IMR-90 (cell line): ENCODE measurements at regions not wholly inside any gene's neighbourhood (a gene's known extent, or its start where the extent isn't known, plus 50 kb on each side); places are given as distances from the start of the nearest gene placed in this dataset.

Experiments used
- ATAC-seq: fragments of 200-7000 bp; cut with Tn5 transposase; 2 replicates; pipeline ENCODE4 v1.9.1; 2020; ENCODE audit warnings: low read depth, mild to moderate bottlenecking, moderate library complexity
- BruUV-seq: library from RNA; stranded (reverse); fragments of 400-500 nt; replicated peaks from 2 replicates; lab custom pipeline; 2021; lab: Mats Ljungman, UMichigan
- CTCF ChIA-PET: fragments of 300-600 bp; formaldehyde crosslinking; extraction: SDS; loops from one replicate; lab custom pipeline; 2021; ENCODE audit warnings: antibody characterized with exemption; lab: Yijun Ruan, JAX
- POLR2A ChIA-PET: fragments of 300-600 bp; sonication (Branson Sonifier 250); formaldehyde crosslinking; loops from one replicate; lab custom pipeline; 2022; ENCODE audit warnings: antibody characterized with exemption; ENCODE audit not compliant: unreplicated experiment; lab: Charles Lee
- DNase-seq: peaks from one replicate; pipeline ENCODE4 v3.0.0; 2013
- H2AFZ ChIP-seq: replicated peaks from 2 replicates; pipeline ENCODE3; 2013; ENCODE audit warnings: low read length, mild to moderate bottlenecking; ENCODE audit not compliant: poor library complexity
- H2AK5ac ChIP-seq: 2 replicates; pipeline ENCODE4 v1.6.1; 2013; ENCODE audit warnings: low read depth, low read length, inconsistent platforms
- H2AK9ac ChIP-seq: replicated peaks from 2 replicates; pipeline ENCODE3; 2013; ENCODE audit warnings: mild to moderate bottlenecking, low read depth, low read length, moderate library complexity; ENCODE audit not compliant: poor library complexity
- H2BK120ac ChIP-seq: 2 replicates; pipeline ENCODE4 v1.6.1; 2013; ENCODE audit warnings: low read depth, low read length, inconsistent platforms
- H2BK15ac ChIP-seq: 3 replicates; pipeline ENCODE4 v1.6.1; 2013; ENCODE audit warnings: low read depth, low read length, inconsistent platforms
- H2BK20ac ChIP-seq: 2 replicates; pipeline ENCODE4 v1.6.1; 2013; ENCODE audit warnings: low read depth, mild to moderate bottlenecking, inconsistent platforms, low read length, moderate library complexity
- H2BK5ac ChIP-seq: 2 replicates; pipeline ENCODE4 v1.6.1; 2013; ENCODE audit warnings: mild to moderate bottlenecking, low read depth, low read length, inconsistent platforms; ENCODE audit not compliant: poor library complexity, severe bottlenecking
- H3K14ac ChIP-seq: replicated peaks from 2 replicates; pipeline ENCODE4 v1.6.1; 2013; ENCODE audit warnings: low read depth, low read length, inconsistent platforms
- H3K18ac ChIP-seq: 2 replicates; pipeline ENCODE4 v1.6.1; 2013; ENCODE audit warnings: low read depth, low read length, control low read depth
- H3K23ac ChIP-seq: 2 replicates; pipeline ENCODE4 v1.6.1; 2013; ENCODE audit warnings: low read depth, low read length, inconsistent platforms
- H3K27ac ChIP-seq: 2 replicates; pipeline ENCODE4 v1.5.1; 2013; ENCODE audit warnings: mild to moderate bottlenecking, control low read depth, low read length; ENCODE audit not compliant: insufficient read depth
- H3K27me3 ChIP-seq: 2 replicates; pipeline ENCODE4 v1.6.1; 2013; ENCODE audit warnings: low read length; ENCODE audit not compliant: control insufficient read depth, insufficient read depth
- H3K36me3 ChIP-seq: 2 replicates; pipeline ENCODE4 v1.6.1; 2013; ENCODE audit warnings: low read length, mixed read lengths; ENCODE audit not compliant: control insufficient read depth, insufficient read depth
- H3K4ac ChIP-seq: 2 replicates; pipeline ENCODE4 v1.6.1; 2013; ENCODE audit warnings: low read depth, low read length, inconsistent platforms
- H3K4me1 ChIP-seq: 2 replicates; pipeline ENCODE4 v1.6.1; 2013; ENCODE audit warnings: low read length, mixed read lengths; ENCODE audit not compliant: control insufficient read depth, insufficient read depth
- H3K4me2 ChIP-seq: 2 replicates; pipeline ENCODE4 v1.6.1; 2013; ENCODE audit warnings: low read depth, mild to moderate bottlenecking, control low read depth, low read length, moderate library complexity
- H3K4me3 ChIP-seq: 2 replicates; pipeline ENCODE4 v1.5.1; 2013; ENCODE audit warnings: low read depth, mild to moderate bottlenecking, control low read depth, low read length, moderate library complexity; ENCODE audit not compliant: insufficient read depth
- H3K56ac ChIP-seq: 2 replicates; pipeline ENCODE4 v1.6.1; 2013; ENCODE audit warnings: low read length, inconsistent platforms; ENCODE audit not compliant: insufficient read depth; ENCODE audit errors: extremely low read depth
- H3K79me1 ChIP-seq, 2 experiments: 2 replicates each; pipeline ENCODE4 v1.6.1; 2013; ENCODE audit warnings: low read length in 2 of 2, inconsistent platforms in 1 of 2, low read depth in 1 of 2
- H3K9ac ChIP-seq: 2 replicates; pipeline ENCODE4 v1.6.1; 2013; ENCODE audit warnings: low read depth, low read length, control low read depth
- H3K9me1 ChIP-seq: 2 replicates; pipeline ENCODE4 v1.6.1; 2013; ENCODE audit warnings: low read length, inconsistent platforms; ENCODE audit not compliant: insufficient read depth
- H3K9me3 ChIP-seq: 2 replicates; pipeline ENCODE4 v1.6.1; 2013; ENCODE audit warnings: low read length; ENCODE audit not compliant: control insufficient read depth, insufficient read depth
- H4K20me1 ChIP-seq: 2 replicates; pipeline ENCODE4 v1.6.1; 2013; ENCODE audit warnings: low read length, inconsistent platforms; ENCODE audit not compliant: insufficient read depth
- H4K5ac ChIP-seq: 2 replicates; pipeline ENCODE4 v1.6.1; 2013; ENCODE audit warnings: mild to moderate bottlenecking, low read depth, low read length, control low read depth
- H4K8ac ChIP-seq, 2 experiments: 2 replicates each; pipeline ENCODE4 v1.6.1; 2013; ENCODE audit warnings: low read depth in 2 of 2, low read length in 2 of 2, control low read depth in 1 of 2, inconsistent platforms in 1 of 2
- H4K91ac ChIP-seq: 2 replicates; pipeline ENCODE4 v1.6.1; 2013; ENCODE audit warnings: low read depth, low read length, inconsistent platforms; ENCODE audit not compliant: insufficient read depth
- BHLHE40 ChIP-seq: fragments of 150-350 bp; IDR thresholded peaks from 2 replicates; pipeline ENCODE4 v1.6.1; 2016; ENCODE audit warnings: mild to moderate bottlenecking, low read depth, low read length
- CEBPB ChIP-seq: IDR thresholded peaks from 2 replicates; pipeline ENCODE4 v1.6.1; 2012; ENCODE audit warnings: low read depth, low read length, improper control_type of control experiment
- CHD1 ChIP-seq: IDR thresholded peaks from 2 replicates; pipeline ENCODE4 v1.6.1; 2012; ENCODE audit warnings: low read depth, low read length, improper control_type of control experiment
- ELK1 ChIP-seq: fragments of 150-350 bp; IDR thresholded peaks from 2 replicates; pipeline ENCODE4 v1.6.1; 2016; ENCODE audit warnings: low read depth, mild to moderate bottlenecking, low read length, moderate library complexity, borderline replicate concordance
- FOS ChIP-seq: fragments of 150-350 bp; IDR thresholded peaks from 2 replicates; pipeline ENCODE4 v1.6.1; 2016; ENCODE audit warnings: low read depth, low read length
- MAFK ChIP-seq: IDR thresholded peaks from 2 replicates; pipeline ENCODE4 v1.6.1; 2012; ENCODE audit warnings: low read depth, low read length, improper control_type of control experiment
- MAZ ChIP-seq: IDR thresholded peaks from 2 replicates; pipeline ENCODE4 v1.6.1; 2012; ENCODE audit warnings: low read depth, mild to moderate bottlenecking, low read length, improper control_type of control experiment, moderate library complexity, borderline replicate concordance
- MXI1 ChIP-seq: IDR thresholded peaks from 2 replicates; pipeline ENCODE4 v1.6.1; 2012; ENCODE audit warnings: low read depth, mild to moderate bottlenecking, low read length, moderate library complexity, borderline replicate concordance
- NFE2L2 ChIP-seq: fragments of 150-350 bp; IDR thresholded peaks from 2 replicates; pipeline ENCODE4 v1.6.1; 2016; ENCODE audit warnings: low read depth, mild to moderate bottlenecking, low read length
- POLR2A ChIP-seq: IDR thresholded peaks from 2 replicates; pipeline ENCODE4 v1.6.1; 2012; ENCODE audit warnings: mild to moderate bottlenecking, low read depth, low read length
- RAD21 ChIP-seq: IDR thresholded peaks from 2 replicates; pipeline ENCODE4 v1.6.1; 2012; ENCODE audit warnings: low read length, improper control_type of control experiment
- RCOR1 ChIP-seq: IDR thresholded peaks from 2 replicates; pipeline ENCODE4 v1.6.1; 2012; ENCODE audit warnings: mild to moderate bottlenecking, low read length, improper control_type of control experiment; ENCODE audit not compliant: insufficient replicate concordance
- RFX5 ChIP-seq: IDR thresholded peaks from 2 replicates; pipeline ENCODE4 v1.8.0; 2012; ENCODE audit warnings: low read depth, mild to moderate bottlenecking, low read length, moderate library complexity
- SMC3 ChIP-seq: fragments of 150-350 bp; IDR thresholded peaks from 2 replicates; pipeline ENCODE4 v1.6.1; 2016; ENCODE audit warnings: low read depth, mild to moderate bottlenecking, antibody characterized with exemption, low read length, moderate library complexity
- WGBS, 2 experiments: methylation state at CpG; one replicate each; pipeline versions ENCODE4 v1.1.5 to v1.1.7; 2013; ENCODE audit warnings: missing lambda C conversion rate in 2 of 2; ENCODE audit not compliant: insufficient read length in 1 of 2; ENCODE audit errors: extremely low coverage in 2 of 2; 5-methylcytosine and 5-hydroxymethylcytosine counted together
- dilution Hi-C: fragments of 300-500 bp; cut with HindIII; formaldehyde crosslinking; loops from one replicate; pipeline ENCODE4 v1.14.3; 2018; ENCODE audit warnings: low sequenced_read_pairs; ENCODE audit not compliant: unreplicated experiment
- in situ Hi-C: fragments of 300-500 bp; cut with MboI; formaldehyde crosslinking; loops from 3 replicates; pipeline ENCODE4 v1.14.3; 2019; ENCODE audit warnings: low sequenced_read_pairs, inconsistent platforms, mixed read lengths
- intact Hi-C: fragments of 100-400 bp; cut with micrococcal nuclease; formaldehyde crosslinking; loops from 2 replicates; pipeline ENCODE4 v1.10.0; 2022
- TF ChIP-seq, protein P1 (sequence below): fragments of 150-350 bp; IDR thresholded peaks from 2 replicates; pipeline ENCODE4 v1.6.1; 2017; ENCODE audit warnings: mild to moderate bottlenecking, antibody characterized with exemption, low read length, low read depth
- TF ChIP-seq, protein P2 (sequence below): conservative IDR thresholded peaks from 2 replicates; pipeline ENCODE4 v1.5.1; 2012; ENCODE audit warnings: mild to moderate bottlenecking, low read depth, low read length, improper control_type of control experiment

GRCh38 chr6:68247782-68248181 is 387.3 kb upstream of the ADGRB3 start:
- H3K14ac ChIP-seq, result no peak overlapping the region
- H4K5ac ChIP-seq, result no peak overlapping the region
- H4K91ac ChIP-seq, result no peak overlapping the region
- no peaks in the 10 kb centered on the region for H3K4me1 ChIP-seq
- intact Hi-C loops, result no loop called here
- H3K23ac ChIP-seq, result no peak overlapping the region
- TF ChIP-seq ELK1 (no peak), RCOR1 (no peak), CHD1 (no peak), FOS (no peak), MXI1 (no peak), MAZ (no peak), RFX5 (no peak), SMC3 (no peak), MAFK (no peak), RAD21 (no peak), BHLHE40 (no peak), CEBPB (no peak), POLR2A (no peak), NFE2L2 (no peak)
- TF ChIP-seq, protein P1, sequence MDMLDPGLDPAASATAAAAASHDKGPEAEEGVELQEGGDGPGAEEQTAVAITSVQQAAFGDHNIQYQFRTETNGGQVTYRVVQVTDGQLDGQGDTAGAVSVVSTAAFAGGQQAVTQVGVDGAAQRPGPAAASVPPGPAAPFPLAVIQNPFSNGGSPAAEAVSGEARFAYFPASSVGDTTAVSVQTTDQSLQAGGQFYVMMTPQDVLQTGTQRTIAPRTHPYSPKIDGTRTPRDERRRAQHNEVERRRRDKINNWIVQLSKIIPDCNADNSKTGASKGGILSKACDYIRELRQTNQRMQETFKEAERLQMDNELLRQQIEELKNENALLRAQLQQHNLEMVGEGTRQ, result no peak
- TF ChIP-seq, protein P2, sequence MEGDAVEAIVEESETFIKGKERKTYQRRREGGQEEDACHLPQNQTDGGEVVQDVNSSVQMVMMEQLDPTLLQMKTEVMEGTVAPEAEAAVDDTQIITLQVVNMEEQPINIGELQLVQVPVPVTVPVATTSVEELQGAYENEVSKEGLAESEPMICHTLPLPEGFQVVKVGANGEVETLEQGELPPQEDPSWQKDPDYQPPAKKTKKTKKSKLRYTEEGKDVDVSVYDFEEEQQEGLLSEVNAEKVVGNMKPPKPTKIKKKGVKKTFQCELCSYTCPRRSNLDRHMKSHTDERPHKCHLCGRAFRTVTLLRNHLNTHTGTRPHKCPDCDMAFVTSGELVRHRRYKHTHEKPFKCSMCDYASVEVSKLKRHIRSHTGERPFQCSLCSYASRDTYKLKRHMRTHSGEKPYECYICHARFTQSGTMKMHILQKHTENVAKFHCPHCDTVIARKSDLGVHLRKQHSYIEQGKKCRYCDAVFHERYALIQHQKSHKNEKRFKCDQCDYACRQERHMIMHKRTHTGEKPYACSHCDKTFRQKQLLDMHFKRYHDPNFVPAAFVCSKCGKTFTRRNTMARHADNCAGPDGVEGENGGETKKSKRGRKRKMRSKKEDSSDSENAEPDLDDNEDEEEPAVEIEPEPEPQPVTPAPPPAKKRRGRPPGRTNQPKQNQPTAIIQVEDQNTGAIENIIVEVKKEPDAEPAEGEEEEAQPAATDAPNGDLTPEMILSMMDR, result no peak
- no peak overlapping the region for H2AFZ ChIP-seq
- no peaks in the 10 kb centered on the region for H3K36me3 ChIP-seq
- no peak overlapping the region for H3K4ac ChIP-seq
- no CpG with 5 or more reads among the region's 4 CpGs for WGBS, 2 experiments
- no peak for ATAC-seq
- no peak overlapping the region for H3K4me2 ChIP-seq
- no peaks in the 10 kb centered on the region for H3K9me1 ChIP-seq
- H3K27ac ChIP-seq, result no peak overlapping the region
- DNase-seq, result no peak
- no peak overlapping the region for H3K56ac ChIP-seq
- no peaks in the 10 kb centered on the region for H3K27me3 ChIP-seq
- H2BK20ac ChIP-seq, result no peak overlapping the region
- ChIA-PET CTCF (no interaction called here), POLR2A (no interaction called here)
- no peak overlapping the region for H2BK5ac ChIP-seq
- no peak overlapping the region for H2BK120ac ChIP-seq
- no TSS peak for BruUV-seq
- no peaks in the 10 kb centered on the region for H4K20me1 ChIP-seq
- no peaks in the 10 kb centered on the region for H3K79me1 ChIP-seq
- no peak overlapping the region for H2BK15ac ChIP-seq
- in situ Hi-C loops, result no loop called here
- H3K18ac ChIP-seq, result no peak overlapping the region
- H3K9me3 ChIP-seq, result no peaks in the 10 kb centered on the region
- dilution Hi-C loops, result no loop called here
- no peak overlapping the region for H3K4me3 ChIP-seq
- no peak overlapping the region for H4K8ac ChIP-seq
- no peak overlapping the region for H3K9ac ChIP-seq
- H2AK9ac ChIP-seq, result no peak overlapping the region
- no peak overlapping the region for H2AK5ac ChIP-seq
